Renal cortical epithelial cell (primary cell): ENCODE measurements at regions not wholly inside any gene's neighbourhood (a gene's known extent, or its start where the extent isn't known, plus 50 kb on each side); places are given as distances from the start of the nearest gene placed in this dataset.
"Not testable (repeated sequence)": the region's sequence is repeated elsewhere in the genome, so short reads cannot be mapped to it uniquely, and the experiment has no call there.

Source experiments
- DNase-seq: peaks from one replicate; pipeline ENCODE4 v3.0.0-alpha.2; 2011; ENCODE audit warnings: low read depth

DNA sequence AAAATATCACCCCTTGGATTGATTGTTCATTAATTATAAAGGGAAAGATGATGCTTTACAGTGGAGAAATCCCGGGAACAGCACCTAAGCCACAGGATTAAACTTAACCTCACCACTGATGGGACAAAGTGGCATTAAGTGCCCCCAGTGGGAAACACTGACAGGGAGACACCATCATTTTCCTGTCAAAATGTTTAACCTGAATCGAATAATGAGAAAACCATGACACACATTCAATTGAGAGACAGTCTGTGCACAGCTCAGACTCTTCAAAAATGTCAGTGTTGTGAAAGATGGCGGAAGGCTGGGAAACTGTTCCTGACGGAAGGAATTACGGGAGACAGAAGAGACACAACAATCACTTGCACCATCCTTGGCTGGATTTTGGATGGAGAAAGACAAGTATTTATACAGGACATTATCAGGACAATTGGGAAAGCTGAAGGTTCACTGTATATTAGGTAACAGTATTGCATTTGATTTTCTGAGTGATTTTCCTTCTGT is 111.8 kb upstream of the ASB18 start:
- DNase-seq, result no peak

DNA sequence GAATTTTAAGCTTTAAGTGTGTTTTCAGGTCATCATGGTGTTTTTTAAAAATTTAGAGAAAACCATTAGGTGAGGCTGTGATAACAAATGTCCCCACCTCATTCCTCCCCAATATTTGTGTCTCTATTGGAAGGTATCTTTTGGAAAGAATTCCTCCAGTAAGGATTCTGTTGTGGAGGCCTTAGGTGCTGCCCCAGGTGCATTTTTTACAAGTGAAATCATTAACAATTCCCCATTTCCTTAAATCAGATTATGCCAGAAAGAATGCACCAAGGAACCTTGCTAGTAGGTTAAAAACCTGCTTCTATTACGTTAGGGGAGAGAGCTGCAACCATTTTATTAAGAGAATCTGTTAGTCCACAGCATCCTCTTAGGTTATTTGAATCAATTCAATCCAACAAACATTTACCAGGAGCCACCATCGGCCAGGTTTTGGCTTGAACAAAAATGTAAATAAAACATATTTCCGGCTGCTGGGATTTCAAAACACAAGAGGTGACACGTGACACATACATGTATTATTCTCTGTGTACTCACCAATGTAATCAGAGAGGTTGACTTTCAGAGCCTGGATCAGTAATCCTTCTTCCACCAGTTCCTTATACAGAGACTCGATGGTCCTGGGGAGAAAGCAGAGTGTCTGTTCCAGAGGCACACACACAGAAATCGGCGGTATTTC is 112.5 kb upstream of the ASB18 start:
- DNase-seq, result no peak

DNA sequence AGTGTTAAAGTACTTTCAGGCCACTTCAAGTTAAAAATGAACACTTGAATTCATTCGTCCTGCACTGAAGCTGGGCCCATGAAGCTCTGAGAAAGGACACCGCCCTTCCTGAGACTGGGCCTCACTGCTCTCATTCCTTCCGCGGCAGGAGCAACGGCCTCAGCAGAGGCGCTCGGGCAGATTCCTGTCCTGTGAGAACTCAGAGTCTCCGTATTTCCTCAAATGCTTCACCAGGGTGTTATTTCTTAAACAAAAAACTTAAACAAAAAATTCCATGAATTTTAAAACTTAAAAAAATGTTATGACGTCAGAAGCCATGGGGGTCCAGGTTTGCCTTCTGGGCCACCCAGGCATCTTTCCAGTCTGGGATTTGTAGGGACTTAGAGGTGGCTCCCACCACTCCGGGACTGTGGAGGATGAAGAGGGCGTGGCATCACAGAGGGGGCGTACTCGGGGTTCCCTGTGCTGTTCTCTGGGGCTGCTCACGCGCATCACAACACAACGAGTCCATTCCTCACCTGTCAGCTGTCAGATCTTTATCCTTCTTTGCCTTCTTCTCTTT is 115.9 kb upstream of the ASB18 start:
- no peak for DNase-seq

DNA sequence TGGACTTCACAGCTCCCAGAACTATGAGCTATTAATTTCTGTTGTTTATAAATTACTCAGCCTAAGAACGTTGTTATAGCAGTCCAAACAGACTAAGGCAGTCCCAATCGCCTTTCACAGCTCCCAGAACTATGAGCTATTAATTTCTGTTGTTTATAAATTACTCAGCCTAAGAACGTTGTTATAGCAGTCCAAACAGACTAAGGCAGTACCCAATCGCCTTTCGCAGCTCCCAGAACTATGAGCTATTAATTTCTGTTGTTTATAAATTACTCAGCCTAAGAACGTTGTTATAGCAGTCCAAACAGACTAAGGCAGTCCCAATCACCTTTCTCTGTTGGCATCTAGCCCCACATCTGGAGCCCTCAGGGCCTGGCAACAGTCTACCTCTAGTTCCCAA is 117.0 kb upstream of the ASB18 start:
- DNase-seq, result not testable (repeated sequence)

DNA sequence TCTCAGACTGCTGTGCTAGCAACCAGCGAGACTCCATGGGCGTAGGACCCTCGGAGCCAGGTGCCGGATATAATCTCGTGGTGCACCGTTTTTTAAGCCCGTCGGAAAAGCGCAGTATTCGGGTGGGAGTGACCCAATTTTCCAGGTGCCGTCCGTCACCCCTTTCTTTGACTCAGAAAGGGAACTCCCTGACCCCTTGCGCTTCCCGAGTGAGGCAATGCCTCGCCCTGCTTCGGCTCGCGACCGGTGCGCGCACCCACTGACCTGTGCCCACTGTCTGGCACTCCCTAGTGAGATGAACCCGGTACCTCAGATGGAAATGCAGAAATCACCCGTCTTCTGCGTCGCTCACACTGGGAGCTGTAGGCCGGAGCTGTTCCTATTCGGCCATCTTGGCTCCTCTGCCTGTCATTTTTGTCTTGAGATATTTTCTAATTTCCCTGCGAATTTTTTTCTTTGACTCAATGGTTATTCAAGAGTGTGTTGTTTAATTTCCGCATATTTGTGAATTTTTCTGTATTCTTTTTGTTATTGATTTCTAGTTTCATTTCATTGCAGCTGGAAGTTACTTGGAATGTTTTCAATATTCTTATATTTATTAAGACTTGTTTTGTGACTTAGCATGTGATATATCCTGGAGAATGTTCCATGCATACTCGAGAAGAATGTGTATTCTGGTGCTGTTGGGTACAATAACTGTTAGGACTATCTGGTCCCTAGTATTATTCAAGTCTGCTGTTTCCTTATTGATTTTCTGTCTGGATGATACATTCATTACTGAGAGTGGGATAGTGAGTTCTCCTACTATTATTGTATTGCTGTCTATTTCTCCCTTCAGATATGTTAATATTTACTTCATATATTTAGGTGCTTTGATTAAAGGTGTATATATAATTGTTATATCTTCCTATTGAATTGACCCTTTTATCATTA is 125.3 kb upstream of the ASB18 start:
- DNase-seq, result not testable (repeated sequence)

DNA sequence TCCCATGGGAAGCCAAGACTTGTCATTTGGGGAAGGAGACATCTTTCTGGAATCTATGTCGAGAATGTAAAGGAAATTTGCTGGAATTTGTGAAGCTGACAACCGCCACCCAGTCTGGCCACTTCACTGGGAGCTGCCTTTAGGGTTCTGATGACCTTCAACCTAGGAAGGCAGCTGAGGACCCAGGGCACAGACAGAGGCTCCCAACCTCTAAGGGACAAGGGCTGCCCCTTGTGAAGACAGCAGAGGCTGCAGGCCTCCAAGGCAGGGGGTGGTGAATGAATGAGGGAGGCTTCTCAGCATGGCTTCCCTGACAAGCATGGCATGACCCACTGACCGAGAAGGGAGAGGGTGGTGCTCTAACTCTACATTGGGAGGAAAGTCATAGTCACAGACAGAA is 128.9 kb upstream of the ASB18 start:
- no peak for DNase-seq

DNA sequence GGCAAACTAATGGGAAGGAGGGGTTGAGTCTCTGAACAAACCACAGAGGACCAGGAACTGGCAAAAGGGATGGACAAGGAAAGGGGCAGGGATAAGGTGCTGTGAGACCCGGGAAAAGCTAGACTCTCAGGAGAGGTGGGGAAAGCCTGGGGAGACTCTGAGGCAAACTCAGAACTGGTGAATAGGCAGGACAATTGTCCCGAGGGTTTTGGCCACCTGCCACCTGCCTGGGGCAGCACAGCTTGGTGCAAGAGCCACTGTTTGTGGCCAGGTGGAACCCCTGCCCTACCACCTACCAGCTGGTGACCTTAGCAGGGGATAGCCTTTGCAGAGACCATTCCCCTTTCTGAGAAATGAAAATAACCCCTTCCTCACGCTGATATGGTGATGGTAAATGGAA is 129.4 kb upstream of the ASB18 start:
- no peak for DNase-seq

DNA sequence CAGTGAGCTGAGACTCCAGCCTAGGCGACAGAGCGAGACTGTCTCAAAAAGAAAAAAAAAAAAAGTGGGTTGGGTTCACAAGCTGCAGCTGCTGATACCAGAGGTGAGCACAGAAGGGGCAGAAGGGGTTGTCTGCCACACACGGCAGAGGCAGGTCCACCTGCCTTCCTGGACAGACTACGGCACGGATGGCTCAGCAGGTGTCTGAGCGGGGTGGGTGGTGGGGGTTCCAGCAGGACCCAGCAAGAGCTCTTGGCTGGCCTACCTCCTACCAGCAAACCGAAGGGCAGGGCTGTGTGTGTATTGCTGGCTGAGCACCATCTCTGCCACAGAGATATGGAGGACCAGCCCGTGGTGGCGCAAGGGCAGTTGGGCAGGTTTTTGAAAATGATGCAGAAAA is 130.4 kb upstream of the ASB18 start:
- DNase-seq, result no peak

DNA sequence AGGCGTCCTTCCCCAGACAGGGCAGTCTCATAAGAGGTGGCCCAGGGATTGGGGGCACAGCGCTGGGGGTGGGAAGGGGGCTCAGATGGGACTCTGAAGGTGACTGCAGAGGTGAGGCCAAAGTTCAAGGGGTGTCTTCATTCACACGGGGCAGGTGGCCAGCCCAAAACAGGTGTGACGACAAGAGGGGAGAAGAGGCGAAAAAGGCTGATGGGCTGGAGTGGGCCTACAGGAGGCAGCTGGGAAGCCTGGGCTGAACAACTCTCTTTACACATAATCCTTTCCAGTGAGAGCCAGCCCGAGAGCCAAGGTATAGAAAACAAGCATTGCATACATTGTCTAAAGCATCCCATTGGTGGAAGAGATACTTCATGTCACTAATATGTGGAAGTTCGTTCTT is 130.9 kb upstream of the ASB18 start:
- DNase-seq, result no peak

DNA sequence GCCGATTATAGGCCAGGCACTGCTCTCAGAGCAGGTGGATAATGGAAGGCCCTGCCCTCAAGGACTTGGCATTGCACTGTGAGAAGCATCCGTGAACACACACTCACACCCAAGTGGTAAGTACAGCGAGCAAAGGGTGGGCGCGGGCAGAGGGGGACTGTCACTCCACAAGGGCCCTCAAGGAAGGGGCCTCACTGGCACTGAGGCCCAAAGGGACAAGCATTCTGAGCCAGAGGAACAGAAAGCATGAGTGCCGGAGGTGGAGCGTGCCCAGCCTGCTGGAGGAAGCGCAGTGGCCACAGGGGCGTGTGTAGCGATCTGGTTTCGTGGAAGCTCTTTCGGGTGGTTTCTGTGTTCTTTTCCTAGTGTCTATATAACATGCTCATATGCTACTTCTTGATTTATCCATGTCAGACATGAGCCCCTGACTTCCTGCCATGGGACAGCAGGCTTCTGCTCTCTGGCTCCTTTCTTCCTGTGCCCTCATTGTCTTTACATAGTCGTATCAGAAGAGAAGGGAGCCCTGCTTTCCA is 132.7 kb upstream of the ASB18 start:
- DNase-seq, result no peak

DNA sequence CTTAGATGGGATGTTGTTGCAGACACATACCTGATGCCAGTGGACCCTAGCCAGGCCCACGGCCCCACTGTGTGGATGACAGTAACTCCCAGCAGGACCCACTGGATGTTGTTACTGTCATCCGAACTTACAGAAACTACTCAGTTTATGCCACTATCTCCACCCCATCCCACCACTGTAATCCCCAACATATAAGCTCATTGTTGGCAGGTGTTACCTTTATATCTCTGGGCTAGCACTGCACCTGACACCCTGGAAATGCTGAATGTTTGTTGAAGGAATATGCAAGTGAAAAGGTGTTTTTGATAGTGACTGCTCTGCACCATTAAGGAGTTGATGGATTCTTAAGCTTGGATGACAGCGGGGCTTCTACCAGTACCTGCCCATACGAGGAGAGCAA is 133.5 kb upstream of the ASB18 start:
- DNase-seq, result no peak

DNA sequence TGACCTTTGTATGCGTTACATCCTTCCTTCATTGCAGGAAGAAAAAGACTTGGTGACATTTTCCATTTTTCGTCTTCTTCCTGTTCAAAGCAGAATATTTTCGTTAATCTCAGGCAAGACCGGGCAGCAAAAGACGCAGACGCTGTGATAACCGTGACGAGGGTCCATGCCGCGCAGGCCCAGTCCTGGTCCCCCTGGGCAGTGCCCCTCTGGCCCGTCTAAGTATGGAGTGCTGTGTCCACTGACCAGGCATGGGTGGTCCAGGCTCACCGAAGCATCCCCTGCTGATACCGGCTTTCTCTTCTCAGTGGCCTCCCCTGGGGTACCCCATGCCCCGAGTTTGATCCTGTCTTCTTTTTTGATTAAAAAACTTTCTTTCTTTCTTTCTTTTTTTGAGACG is 135.2 kb upstream of the ASB18 start:
- DNase-seq, result no peak

DNA sequence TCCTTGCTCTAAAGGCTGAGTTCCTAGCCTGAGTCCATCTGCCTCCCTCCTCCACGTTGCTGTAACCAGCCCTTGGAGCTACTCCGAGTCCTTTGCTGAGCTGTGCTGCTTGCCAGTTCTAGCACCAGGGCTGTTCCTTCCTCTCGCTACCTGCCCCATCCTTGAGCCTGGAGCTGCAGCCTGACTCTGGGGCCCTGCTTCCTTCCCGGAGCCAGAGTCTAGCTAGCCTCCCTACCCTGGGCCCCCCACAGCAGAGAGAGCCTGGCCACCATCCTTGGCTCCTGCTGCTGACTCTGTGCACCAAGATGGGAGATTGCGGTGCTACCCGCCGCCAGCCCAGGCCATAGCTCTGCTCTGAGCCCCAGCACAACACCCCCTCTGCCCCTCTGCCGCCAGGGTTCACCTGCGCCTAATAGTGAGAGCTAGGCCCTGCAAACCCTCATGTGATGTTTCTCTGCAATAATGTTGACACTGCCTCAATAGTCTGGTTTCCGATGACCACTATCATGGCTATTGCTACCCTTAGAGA is 135.9 kb upstream of the ASB18 start:
- no peak for DNase-seq

DNA sequence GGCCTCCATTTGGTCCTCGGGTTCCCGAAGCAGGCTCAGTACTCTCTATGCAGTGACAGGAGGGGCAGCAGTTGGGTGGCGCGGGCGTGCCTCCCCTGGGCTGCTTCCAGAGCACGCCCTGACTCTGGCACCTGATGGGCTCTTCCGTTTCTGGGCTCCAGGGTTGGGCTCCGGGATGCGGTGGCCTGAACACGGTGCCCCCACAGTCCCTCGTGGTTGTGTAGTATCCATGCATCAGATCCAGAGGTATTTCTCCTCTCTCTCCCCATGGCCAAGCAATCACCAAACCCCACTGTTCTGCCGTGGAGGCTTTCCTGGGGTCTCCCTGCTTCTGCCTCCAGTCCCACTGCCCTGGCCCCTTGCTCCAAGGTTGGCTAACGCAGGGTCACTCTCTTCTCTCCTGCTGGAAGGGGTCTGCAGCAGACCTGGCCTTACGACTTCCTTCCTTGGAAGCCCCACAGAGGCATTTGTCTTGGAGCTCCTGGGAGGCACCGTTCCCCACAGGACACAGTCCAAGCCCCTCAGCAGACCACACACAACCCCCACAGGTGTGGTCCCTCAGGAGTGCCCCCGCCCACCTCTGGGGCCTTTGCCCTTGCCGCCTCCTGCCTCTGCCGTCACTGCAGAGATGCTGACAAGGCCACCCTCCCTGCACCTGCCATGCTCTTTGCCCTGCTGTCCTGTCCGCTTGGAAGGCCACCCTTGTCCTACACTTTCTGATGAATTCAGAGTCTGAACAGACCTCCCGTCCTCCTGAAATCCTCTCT is 136.6 kb upstream of the ASB18 start:
- no peak for DNase-seq

DNA sequence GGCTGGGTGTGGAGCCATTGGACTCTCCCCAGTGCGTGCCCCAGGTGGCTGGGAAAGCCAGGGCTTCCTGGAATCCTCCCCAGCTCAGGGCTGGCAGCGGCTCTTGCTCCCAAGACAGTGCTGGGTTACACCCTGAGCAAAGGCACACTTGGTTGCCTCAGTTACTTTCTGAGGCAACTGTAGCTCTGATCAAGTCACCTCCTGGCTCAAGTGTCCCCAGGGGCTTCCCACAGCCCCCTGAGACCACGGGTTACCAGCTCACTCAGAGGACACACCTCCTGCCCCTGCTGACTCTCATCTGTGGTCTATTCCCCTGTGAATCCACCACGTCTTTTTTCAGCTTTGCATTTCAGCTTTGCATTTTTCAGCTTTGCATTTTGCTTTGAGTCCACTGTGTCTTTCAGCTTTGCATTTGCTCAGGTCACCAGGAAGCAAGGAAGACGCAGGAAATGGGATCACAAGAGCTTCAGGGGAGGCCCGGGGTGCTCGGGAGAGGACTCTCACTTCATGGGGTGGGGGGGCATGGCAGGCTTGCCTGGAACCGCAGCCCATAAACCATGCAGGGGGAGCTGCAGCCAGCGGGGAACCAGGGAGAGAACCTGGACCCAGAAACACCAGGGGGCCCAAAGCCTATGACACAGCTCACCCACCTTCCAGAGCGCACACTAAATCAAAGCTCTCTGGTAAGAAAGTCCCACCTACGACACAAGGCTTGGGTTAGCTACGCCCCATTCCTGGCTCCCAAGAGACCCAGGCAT is 138.0 kb upstream of the ASB18 start:
- no peak for DNase-seq

DNA sequence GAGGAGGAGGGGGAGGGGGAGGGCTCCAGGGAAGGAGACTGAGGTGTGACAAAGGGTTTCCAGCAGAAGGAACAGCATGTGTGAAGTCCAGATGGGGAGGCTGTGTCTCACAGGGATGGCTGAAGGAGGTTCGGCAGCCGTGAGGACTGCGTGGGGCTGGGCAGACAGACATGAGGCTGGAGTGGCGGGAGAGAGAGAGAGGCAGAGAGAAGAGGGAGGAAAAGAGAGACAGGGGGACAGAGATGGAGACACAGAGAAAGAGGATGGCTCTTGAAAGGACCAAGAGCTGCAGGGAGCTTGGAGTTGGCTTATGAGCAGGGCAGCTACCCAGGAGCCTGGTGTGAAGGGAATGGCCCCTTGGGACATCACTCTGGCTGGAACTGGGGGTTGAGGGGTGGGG is 138.9 kb upstream of the ASB18 start:
- no peak for DNase-seq

DNA sequence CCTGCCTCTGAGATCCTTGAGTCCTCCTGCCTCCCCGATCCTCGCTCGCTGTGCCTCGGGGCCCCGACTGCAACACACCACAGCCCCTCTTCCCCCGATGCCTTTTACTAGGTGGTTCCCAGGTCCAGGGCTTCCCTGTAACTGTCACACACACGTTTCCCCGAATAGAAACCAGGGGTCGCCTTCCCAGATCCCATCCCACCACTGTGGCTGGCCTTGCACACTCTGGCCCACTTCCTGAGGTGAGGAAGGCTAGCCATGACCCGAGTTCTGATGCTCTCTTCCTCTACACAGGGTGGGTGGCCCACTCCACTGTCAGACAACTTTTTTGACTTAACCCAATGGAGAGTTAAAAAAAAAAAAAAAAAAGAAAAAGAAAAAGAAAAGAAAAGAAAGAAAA is 139.6 kb upstream of the ASB18 start:
- DNase-seq, result no peak

DNA sequence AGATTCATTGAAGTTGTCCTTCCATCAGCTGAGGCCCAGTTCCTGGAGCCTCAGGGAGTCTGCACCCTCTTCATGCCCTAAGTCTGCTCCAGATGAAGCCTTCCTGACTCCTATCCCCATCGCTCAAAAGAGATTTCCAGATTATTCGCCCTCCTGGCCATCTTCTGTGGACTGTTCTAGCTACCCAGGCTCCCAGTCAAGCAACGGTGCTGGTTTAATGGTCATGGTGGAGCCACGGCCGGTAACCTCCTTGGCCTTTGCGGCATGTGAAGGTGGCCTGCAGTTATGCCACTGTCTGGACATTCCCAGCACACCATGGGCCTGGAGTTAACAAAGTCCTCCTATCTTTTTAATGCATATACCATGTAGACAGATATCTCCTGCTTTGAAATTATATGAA is 140.1 kb upstream of the ASB18 start:
- DNase-seq, result no peak

DNA sequence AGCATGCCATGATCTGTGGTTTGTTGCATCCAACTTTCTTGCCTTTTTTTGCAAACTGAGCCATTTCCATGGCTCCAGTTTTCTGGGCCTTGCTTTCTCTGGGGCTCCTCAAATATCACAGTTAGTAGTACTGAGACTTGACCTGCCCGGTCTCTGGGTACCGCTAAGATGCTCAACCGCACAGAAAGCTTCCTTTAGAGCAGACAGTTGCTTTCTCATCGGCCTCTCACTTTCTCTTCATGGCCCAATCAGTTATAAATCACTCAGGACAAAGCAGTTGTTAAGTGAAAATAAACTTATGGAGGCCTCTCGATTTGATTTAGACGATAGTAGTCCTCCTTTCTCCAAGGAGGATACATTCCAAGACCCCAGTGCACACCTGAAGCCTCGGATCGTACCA is 141.2 kb upstream of the ASB18 start:
- no peak for DNase-seq

DNA sequence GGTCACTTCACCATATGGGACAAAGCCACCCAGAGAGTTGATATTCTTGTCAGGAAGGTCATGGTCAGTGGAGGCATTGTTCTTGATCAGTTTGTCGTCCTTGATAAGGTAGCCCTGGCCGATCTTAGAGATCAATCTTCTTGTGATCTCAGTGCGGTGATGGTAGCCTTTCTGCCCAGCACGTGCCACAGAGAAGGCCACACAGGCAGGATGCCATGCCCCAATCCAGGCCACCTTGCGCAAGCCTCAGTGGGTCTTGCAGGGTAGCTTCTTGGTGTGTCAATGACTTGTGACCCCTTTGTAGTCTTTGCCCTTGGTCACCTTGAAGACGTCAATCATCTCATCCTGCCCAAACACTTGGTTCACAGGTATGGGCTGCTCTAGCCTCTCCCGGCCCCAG is 143.9 kb upstream of the ASB18 start:
- DNase-seq, result no peak

DNA sequence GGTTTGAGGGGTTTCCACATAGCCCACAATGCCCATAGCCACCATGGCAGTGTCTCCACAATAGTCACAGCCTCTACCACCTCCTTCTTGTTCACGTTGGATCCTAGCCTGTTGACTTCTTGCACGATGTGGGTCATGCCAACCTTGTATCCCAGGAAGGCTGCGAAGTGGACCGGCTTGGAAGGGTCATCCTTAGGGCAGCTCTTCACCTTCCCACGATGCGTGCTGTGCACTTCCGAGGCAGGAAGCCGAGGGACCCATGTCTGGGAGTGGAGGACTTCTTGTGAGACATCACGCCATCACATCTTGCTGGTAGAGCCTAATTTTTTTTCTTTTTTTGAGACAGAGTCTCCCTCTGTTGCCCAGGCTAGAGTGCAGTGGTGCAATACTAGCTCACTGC is 144.6 kb upstream of the ASB18 start:
- DNase-seq, result no peak
